ENCODE measurements at regions not wholly inside any gene's neighbourhood (a gene's known extent, or its start where the extent isn't known, plus 50 kb on each side); places are given as distances from the start of the nearest gene placed in this dataset.
"Not testable (repeated sequence)": the region's sequence is repeated elsewhere in the genome, so short reads cannot be mapped to it uniquely, and the experiment has no call there.

DNA sequence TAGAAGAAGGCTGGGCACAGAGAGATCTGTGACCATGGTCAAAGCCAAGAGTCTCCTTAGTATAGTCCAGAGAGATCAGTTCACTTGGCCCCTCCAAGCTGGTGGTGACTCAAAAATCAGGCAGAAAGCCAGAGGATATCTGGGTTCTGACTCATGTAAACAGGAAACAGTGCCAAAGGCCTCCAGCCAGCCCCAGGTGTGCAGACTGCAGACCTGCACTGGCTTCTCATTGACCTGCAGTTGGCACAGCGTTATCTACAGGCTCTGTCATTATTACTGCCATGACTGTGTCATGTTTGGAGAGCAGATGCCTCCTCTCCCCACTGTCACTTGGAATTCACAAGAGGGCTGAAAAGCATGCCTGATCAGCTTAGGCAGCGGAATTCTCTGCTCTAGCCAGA, 295.7 kb upstream of the PRKD1 start:
- DNase-seq (ENCODE audit: low spot score): no peak

GRCh38 chr14:30223966-30224365, 296.3 kb upstream of the PRKD1 start:
- DNase-seq (ENCODE audit: low spot score): no peak

GRCh38 chr14:30225176-30225575, 297.5 kb upstream of the PRKD1 start:
- DNase-seq (ENCODE audit: low spot score): no peak

GRCh38 chr14:30227436-30227835, 299.8 kb upstream of the PRKD1 start:
- no peak for DNase-seq (ENCODE audit: low spot score)

DNA sequence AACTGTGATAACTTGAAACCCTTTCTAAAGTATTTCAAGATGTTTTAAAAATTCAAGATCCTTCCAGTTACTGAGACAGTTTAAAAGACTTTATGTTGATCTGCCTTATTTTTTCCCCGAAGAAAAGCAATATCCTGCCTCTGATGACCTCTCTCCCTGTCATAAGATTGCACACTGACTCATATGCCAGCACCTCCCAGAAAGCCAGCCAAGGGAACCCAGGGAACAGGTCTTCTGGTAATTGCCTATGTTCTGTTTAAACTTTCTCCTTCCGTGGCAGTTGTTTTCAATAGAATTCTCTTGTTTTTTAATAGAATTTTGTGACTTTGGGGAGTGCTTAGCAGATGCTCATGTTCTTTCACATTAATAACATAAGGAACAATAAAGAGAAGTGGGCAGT, 300.2 kb upstream of the PRKD1 start:
- DNase-seq (ENCODE audit: low spot score): no peak

DNA sequence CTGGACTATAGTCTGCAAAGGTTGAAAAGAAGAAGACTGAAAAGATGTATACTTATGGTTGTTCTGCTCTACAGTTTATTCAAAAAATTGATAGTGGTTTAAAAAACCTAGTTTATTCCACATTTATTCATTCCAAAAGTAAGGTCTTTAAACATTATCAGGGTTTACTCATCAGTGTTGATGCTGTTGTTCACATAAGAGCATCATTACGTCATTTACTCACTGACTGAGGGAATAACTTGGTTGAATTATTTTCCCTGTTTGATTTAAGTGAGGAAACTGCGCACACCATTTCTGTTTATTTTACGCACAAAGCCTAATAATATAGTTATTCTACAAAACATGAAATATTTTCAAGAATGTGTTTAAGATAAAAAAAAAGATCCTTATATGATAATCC, 303.1 kb upstream of the PRKD1 start:
- DNase-seq (ENCODE audit: low spot score): no peak

DNA sequence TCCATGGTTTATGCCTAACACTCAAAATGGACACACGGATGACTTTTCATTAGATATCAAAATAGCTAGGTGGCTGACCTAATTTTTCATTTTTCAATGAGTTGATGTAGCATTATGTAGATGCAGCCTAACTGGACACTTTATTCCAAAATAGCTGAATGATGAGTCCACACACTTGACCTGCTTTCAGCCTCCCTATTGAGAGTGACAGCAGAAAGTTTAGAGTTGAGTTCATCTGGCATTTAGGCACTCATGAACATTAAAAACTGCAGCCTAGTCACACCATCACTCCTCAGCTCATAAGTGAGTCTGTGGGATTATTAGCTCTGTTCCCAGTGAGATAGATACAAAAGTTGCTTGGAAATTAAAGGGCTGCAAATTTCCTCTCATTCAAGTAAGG, 307.3 kb upstream of the PRKD1 start:
- no peak for DNase-seq (ENCODE audit: low spot score)

DNA sequence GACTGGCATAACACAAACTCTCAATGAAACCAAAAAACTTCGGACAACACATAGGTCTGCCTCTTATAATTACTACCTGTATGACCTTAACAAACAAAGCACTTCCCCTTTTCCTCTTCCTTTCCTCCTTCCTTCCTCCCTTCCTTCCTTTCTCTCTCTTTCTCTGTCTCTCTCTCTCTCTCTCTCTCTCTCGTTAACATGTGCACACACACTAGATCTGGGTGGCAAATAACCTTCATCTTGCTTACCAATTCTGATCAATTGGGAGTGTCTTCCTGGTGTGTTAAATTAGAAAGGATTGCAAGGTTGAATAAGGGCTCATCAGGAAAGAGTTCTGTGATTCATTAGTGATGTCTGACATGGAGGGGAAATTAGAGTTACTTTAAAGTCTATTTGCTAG, 307.8 kb upstream of the PRKD1 start:
- no peak for DNase-seq (ENCODE audit: low spot score)

GRCh38 chr14:30238936-30239335, 311.3 kb upstream of the PRKD1 start:
- no peak for DNase-seq (ENCODE audit: low spot score)

GRCh38 chr14:30240018-30240417, 312.4 kb upstream of the PRKD1 start:
- DNase-seq (ENCODE audit: low spot score): no peak

DNA sequence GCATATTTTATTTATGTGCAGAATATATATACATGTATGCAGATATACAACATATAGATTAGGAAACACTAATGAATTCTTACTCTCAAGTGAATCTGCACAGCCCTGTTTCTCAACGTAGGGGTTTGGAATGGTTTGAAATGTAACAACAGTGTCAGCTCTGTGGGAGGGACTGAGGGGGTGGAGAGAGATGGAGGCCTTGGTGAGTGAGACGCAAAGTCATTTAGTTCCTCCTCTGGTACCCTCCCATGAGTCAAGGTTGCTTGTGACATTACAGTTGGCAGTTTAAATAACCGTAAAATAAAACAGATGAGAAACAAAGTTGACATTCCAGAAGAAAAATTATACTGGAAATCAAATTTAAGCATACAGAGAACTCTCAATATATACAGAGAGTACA, 313.0 kb upstream of the PRKD1 start:
- DNase-seq (ENCODE audit: low spot score): no peak

DNA sequence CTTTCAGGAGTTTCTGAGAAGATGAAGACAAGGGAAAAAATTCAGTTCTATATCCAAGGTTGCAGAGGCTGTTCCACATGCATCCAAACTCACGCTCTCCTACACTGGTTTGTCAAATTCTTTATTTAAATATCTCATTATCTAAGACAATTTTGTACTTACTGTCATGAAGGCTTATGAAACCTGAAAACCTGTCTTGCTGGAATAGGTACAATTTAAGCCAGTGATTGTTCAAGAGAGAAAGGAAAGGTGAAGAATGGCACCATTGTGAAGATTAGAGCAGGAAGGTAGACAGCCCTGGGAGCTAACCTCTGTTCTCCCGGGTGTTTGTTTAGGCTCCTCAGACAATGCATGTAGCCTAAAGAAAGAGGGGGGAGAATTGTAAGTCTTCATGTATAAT, 315.1 kb upstream of the PRKD1 start:
- DNase-seq (ENCODE audit: low spot score): no peak

DNA sequence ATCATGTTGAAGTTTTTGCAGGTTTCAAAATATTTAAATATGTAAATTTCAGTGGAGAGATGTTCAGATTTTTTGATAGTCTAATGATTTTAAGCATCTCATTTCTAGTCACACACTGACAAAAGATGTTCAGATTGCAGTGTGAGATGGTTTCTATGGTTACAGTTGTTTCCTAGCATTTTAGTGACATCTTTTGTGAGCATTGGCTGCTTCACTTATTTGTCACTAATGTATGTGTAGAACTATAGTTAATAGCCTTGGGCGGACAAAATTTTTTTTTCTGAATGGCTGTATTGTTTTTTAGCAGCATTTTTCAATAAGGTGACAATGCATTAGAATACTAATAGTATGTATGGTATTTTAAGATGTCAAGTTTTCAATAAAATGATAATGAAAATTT, 315.6 kb upstream of the PRKD1 start:
- DNase-seq (ENCODE audit: low spot score): no peak

- DNase-seq (ENCODE audit: low spot score): no peak
Measured at GRCh38 chr14:30243805-30244204, 315.2 kb upstream of the G2E3 start.

DNA sequence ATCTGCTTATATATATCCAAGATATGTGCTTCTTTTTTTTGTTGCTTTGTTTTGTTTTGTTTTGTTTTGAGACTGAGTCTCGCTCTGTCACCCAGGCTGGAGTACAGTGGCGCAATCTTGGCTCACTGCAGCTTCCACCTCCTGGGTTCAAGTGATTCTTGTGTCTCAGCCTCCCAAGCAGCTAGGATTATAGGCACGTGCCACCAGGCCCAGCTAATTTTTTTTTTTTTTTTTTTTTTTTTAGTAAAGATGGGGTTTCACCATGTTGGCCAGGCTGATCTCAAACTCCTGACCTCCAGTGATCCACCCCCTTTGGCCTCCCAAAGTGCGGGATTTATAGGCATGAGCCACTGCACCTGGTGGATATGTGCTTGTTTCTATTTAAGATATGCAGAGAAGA, 314.6 kb upstream of the G2E3 start:
- DNase-seq (ENCODE audit: low spot score): not testable (repeated sequence)

- no peak for DNase-seq (ENCODE audit: low spot score)
Measured at GRCh38 chr14:30251017-30251416, 307.9 kb upstream of the G2E3 start.

DNA sequence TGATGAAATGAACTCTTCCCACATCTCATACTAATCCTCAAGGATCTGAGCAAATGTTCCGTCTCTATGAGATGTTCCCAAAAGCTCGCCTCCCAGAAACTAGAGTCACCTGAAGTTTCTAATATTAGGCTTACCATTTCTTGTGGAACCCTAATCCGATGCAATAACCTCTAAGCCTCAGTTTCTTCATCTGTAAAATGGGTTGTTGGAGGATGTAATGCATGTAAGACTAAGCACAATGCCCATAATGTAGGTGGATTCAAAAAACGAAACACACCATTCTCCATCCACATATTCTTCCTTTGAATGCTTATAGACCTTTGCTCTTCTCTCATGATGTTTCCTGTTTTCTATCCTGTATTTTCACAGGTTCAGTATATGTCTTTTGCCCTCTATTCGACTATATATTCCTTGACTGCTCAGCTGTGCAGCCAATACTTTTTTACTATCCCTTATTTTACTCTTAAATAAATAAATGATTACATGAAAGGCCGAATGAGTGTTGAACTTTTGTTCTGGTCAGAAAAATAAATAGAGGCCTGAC, 307.3 kb upstream of the G2E3 start:
- DNase-seq (ENCODE audit: low spot score): no peak

GRCh38 chr14:30252151-30252550, 306.8 kb upstream of the G2E3 start:
- DNase-seq (ENCODE audit: low spot score): no peak

DNA sequence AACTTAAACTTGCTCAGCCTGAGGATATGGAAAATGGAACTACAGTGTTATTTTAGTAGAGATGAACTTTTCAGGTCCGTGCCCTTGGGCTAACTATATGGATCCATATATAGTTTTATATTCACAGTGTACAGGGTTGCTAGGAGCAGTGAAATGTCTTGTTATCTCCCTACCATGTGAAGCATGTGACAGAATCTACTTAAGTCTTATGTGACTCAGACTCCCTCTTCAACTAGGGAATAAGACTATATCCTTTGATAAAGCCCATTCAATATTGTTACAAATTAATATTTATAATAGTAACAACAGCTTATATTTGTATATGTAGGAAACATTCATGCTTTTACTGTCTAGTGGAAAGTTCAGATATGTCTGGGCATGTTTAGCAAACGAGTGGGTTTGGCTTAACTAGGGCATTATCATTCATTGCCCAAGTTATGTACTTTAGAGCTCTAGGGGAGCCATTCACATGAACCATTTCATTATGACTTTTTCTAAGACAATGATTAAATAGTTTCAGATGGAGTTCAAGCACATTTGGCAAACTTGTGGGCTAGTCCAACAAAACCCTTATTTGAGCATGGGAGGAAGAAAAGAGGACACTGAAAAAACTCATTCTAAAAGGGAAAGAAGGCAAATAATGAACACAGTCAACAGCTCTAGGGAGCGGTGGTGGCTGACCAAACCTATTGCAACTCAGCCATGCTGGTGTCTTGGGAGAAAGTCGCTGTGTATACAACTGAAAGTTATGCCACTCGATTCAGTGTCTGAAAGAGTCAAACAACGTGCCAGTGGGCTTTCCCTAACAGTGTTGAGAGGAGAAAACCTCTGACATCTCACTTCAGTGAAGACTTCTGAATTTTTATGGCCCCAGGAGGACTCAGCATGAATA, 305.9 kb upstream of the G2E3 start:
- no peak for DNase-seq (ENCODE audit: low spot score)

- DNase-seq (ENCODE audit: low spot score): no peak
Measured at GRCh38 chr14:30256627-30257026, 302.3 kb upstream of the G2E3 start.

GRCh38 chr14:30257946-30258661, 300.9 kb upstream of the G2E3 start:
- no peak for DNase-seq (ENCODE audit: low spot score)

DNA sequence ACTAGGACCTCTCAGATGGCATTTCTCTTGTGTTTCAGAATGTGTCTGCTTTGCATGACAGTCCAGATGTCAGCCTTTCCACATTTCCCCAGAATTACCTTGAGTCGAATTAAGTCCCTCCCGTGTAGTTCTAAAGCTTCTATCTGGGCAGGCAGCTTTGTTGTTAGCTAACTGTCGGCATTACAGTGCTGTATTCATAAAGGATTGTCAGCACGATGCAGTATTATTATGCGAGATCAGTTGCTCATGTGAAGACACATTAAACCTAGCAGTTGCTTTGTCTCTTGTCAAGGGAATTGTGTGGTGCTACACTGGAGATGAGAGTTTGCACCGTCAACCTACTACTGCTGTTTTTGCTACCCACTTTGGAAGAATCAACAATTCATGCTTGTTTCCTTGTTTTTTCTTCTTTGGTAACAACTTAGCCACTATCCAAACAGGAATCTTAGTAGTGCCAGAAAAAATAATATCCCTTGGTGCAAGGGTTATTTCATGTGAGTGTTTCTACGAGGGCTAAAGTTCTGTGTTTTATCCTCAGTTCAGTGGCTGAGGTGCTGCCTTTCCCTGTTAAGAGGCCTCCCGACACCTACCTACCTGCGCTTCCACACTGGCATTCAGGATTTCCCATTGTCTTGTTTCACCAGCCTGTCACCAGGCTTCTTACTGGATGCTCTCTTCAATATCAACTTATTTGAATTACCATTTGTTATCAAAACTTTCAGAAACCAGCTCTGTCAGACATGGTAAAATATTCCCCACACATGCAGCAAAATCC, 297.9 kb upstream of the G2E3 start:
- no peak for DNase-seq (ENCODE audit: low spot score)

GRCh38 chr14:30264161-30264560, 294.8 kb upstream of the G2E3 start:
- no peak for DNase-seq (ENCODE audit: low spot score)
